AG04450 (cell line): ENCODE measurements at regions not wholly inside any gene's neighbourhood (a gene's known extent, or its start where the extent isn't known, plus 50 kb on each side); places are given as distances from the start of the nearest gene placed in this dataset.

Source experiments
- CTCF ChIA-PET: fragments of 300-600, 350-600 bp; formaldehyde crosslinking; extraction: SDS; loops from one replicate; lab custom pipeline; 2022; ENCODE audit warnings: antibody characterized with exemption, inconsistent platforms; lab: Charles Lee
- POLR2A ChIA-PET: fragments of 350-600 bp; formaldehyde crosslinking; extraction: SDS; loops from one replicate; lab custom pipeline; 2021; ENCODE audit warnings: antibody characterized with exemption, inconsistent platforms; lab: Yijun Ruan, JAX
- DNase-seq: peaks from one replicate; pipeline ENCODE4 v3.0.0-alpha.2; 2011; ENCODE audit warnings: low read depth, low spot score
- H3K27ac ChIP-seq: one replicate; pipeline ENCODE4 v1.5.1; 2012; ENCODE audit warnings: low read depth, low read length, control low read depth
- H3K27me3 ChIP-seq: one replicate; pipeline ENCODE4 v1.6.0; 2012; ENCODE audit warnings: low read length; ENCODE audit not compliant: control insufficient read depth, insufficient read depth
- H3K4me3 ChIP-seq: 2 replicates; pipeline ENCODE4 v1.5.1; 2011; ENCODE audit warnings: mild to moderate bottlenecking, low read depth, low read length, control low read depth
- H3K9me3 ChIP-seq: 2 replicates; pipeline ENCODE4 v1.5.1; 2012; ENCODE audit warnings: low read length; ENCODE audit not compliant: control insufficient read depth, insufficient read depth
- CTCF ChIP-seq: IDR thresholded peaks from 2 replicates; pipeline ENCODE4 v1.5.1; 2011; ENCODE audit warnings: low read depth, low read length, control low read depth, inconsistent platforms

- Histone ChIP-seq H3K4me3 (no peak overlapping the region), H3K27me3 (no peaks in the 10 kb centered on the region), H3K9me3 (no peaks in the 10 kb centered on the region), H3K27ac (no peak overlapping the region)
- TF ChIP-seq CTCF, result no peak
- CTCF ChIA-PET, result no interaction called here
- POLR2A ChIA-PET, result no interaction called here
- no peak for DNase-seq
Observed at GRCh38 chr9:105928416-105928815, 234.1 kb downstream of the TMEM38B start.

- no peaks in the 10 kb centered on the region for H3K27me3 ChIP-seq
- POLR2A ChIA-PET, result no interaction called here
- no peak for TF ChIP-seq CTCF
Observed at GRCh38 chr9:105930011-105930627, 235.8 kb downstream of the TMEM38B start.

GRCh38 chr9:105932276-105932675, 237.9 kb downstream of the TMEM38B start:
- no peak for TF ChIP-seq CTCF
- Histone ChIP-seq H3K27ac (no peak overlapping the region), H3K4me3 (no peak overlapping the region), H3K9me3 (no peaks in the 10 kb centered on the region), H3K27me3 (no peaks in the 10 kb centered on the region)
- DNase-seq, result no peak
- ChIA-PET CTCF (no interaction called here), POLR2A (no interaction called here)

More at GRCh38 chr9:105930011-105930627, 235.8 kb downstream of the TMEM38B start:
- no peak for DNase-seq
- Histone ChIP-seq H3K27ac (no peak overlapping the region), H3K4me3 (no peak overlapping the region), H3K9me3 (no peaks in the 10 kb centered on the region)
- CTCF ChIA-PET, result no interaction called here

- Histone ChIP-seq H3K27me3 (no peaks in the 10 kb centered on the region), H3K9me3 (peaks cover 12% of the 10 kb centered on the region), H3K27ac (no peak overlapping the region), H3K4me3 (no peak overlapping the region)
- TF ChIP-seq CTCF, result no peak
- ChIA-PET CTCF (no interaction called here), POLR2A (no interaction called here)
- DNase-seq, result no peak
Observed at GRCh38 chr9:105950448-105950847, 256.1 kb downstream of the TMEM38B start.

- H3K4me3 ChIP-seq, result no peak overlapping the region
- H3K9me3 ChIP-seq, result peaks cover 12% of the 10 kb centered on the region
- TF ChIP-seq CTCF, result no peak
- no peaks in the 10 kb centered on the region for H3K27me3 ChIP-seq
- no peak for DNase-seq
- no peak overlapping the region for H3K27ac ChIP-seq
- ChIA-PET CTCF (no interaction called here), POLR2A (no interaction called here)
Observed at GRCh38 chr9:105950894-105951293, 256.6 kb downstream of the TMEM38B start.
